ENCODE measurements at regions not wholly inside any gene's neighbourhood (a gene's known extent, or its start where the extent isn't known, plus 50 kb on each side); places are given as distances from the start of the nearest gene placed in this dataset.
"Not testable (repeated sequence)": the region's sequence is repeated elsewhere in the genome, so short reads cannot be mapped to it uniquely, and the experiment has no call there.

DNA sequence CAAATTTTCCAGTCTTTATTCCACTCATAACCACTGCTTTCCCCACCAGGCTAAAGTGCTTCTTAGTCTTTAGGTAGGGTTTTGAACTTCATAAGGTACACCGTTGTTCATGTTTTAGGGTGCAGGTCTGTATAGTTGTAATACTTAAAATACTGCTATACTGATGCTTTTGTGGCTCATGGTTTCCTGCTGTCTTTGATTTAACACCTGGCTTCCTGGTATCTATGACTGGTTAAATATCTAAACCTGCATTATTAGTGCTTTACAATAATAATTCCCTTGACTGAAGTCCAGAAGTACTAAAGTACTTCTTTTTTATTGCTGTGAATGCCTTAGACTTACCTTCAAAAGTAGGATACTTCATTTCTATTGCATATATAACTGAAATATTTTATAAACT, 384.7 kb downstream of the SRGAP2C start:
- DNase-seq, result no peak

DNA sequence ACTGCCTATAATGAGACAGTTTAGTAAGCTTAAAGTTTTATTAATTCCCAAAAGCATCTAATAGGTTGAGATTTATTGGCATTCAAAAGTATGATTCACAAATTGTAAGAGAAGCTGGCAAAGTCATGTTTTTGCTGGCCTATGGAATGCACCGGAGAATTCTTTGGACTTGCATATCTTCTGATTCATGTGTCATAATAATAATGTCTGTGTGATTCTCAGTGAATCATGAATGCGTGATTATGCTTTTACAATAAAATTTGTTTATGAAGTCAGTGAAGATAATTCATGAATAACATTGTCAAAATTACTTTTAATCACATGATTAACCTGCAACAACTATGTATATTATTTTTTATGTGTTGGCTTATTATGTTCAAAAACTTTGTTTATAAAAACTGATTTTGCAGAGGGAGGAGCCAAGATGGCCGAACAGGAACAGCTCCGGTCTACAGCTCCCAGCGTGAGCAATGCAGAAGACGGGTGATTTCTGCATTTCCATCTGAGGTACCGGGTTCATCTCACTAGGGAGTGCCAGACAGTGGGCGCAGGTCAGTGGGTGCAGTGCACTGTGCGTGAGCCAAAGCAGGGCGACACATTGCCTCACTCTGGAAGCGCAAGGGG, 389.2 kb downstream of the SRGAP2C start:
- not testable (repeated sequence) for DNase-seq

DNA sequence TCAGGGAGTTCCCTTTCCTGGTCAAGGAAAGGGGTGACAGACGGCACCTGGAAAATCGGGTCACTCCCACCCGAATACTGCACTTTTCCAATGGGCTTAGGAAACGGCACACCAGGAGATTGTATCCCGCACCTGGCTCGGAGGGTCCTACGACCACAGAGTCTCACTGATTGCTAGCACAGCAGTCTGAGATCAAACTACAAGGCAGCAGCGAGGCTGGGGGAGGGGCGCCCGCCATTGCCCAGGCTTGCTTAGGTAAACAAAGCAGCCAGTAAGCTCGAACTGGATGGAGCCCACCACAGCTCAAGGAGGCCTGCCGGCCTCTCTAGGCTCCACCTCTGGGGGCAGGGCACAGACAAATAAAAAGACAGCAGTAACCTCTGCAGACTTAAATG, 389.7 kb downstream of the SRGAP2C start:
- DNase-seq, result not testable (repeated sequence)

DNA sequence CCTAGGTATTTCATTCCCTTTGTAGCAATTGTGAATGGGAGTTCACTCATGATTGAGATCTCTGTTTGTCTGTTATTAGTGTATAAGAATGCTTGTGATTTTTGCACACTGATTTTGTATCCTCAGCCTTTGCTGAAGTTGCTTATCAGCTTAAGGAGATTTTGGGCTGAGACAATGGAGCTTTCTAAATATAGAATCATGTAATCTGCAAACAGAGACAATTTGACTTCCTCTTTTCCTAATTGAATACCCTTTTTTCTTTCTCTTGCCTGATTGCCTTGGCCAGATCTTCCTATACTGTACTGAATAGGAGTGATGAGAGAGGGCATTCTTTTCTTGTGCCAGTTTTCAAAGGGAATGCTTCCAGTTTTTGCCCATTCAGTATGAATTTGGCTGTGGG, 398.1 kb downstream of the SRGAP2C start:
- DNase-seq, result not testable (repeated sequence)

DNA sequence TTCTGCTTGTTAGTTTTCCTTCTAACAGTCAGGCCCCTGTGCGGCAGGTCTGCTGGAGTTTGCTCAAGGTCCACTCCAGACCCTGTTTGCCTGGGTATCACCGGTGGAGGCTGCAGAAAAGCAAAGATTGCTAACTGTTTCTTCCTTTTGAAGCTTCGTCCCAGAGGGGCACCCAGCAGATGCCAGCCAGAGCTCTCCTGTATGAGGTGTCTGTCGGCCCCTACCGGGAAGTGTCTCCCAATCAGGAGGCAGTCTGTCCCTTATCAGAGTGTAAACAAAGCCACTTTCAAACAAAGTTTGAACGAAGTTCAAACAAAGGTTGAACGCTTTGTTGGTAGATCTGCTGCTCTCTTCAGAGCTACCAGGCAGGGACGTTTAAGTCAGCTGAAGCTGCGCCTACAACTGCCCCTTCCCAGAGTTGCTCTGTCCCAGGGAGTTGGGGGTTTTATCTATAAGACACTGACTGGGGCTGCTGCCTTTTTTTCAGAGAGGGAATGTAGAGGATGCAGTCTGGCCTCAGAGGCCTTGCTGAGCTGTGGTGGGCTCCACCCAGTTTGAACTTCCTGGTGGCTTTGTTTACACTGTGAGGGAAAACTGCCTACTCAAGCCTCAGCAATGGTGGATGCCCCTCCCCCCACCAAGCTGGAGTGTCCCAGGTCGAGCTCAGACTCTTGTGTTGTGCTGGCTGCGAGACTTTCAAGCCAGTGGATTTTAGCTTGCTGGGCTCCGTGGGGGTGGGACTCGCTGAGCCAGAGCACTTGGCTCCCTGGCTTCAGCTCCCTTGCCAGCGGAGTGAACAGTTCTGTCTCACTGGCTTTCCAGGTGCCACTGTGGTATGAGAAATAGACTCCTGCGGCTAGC, 401.8 kb downstream of the SRGAP2C start:
- DNase-seq, result no peak

DNA sequence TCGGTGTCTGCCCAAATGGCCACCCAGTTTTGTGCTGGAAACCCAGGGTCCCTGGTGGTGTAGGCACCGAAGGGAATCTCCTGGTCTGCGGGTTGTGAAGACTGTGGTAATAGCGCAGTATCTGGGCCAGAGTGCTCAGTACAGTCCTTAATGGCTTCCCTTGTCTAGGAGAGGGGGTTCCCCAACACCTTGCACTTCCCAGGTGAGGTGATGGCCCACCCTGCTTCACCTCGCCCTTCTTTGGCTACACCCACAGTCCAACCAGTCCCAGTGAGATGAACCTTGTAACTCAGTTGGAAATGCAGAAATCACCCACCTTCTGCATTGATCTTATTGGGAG, 402.4 kb downstream of the SRGAP2C start:
- no peak for DNase-seq

DNA sequence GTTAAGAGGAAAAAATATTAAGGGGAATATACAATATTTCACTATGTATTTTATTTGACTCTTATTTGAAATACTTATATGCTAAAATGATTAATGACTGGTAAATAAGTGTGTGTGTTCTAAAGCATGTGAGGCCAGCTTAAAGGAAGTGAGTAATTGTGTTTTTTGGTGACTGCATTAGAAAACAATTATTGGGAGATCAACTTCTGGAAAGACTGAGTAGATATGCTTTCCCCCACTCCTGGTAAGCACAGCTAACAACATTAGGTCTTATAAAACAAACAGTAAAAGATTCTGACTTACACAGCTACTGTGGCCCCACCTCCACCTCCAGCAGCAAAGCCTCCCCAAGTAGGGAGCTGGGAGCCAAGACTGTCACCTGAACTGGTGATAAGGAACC, 403.0 kb downstream of the SRGAP2C start:
- no peak for DNase-seq

DNA sequence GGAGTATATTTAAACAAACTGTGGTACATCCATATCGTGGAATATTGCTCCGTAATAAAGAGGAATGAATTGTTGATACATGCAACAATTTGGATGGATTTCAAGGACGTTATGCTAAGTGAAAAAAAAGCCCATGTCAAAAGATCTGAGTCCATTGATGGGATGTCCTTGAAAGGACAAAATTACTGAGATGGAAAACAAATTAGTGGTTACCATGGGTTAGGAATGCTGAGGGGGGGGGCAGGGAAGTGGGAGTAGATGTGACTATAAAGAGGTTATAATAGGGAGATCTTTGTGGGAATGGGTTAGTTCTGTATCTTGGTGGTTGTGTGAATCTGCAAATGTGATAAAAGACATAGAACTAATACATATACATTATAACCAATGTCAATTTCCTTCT, 409.3 kb downstream of the SRGAP2C start:
- no peak for DNase-seq

DNA sequence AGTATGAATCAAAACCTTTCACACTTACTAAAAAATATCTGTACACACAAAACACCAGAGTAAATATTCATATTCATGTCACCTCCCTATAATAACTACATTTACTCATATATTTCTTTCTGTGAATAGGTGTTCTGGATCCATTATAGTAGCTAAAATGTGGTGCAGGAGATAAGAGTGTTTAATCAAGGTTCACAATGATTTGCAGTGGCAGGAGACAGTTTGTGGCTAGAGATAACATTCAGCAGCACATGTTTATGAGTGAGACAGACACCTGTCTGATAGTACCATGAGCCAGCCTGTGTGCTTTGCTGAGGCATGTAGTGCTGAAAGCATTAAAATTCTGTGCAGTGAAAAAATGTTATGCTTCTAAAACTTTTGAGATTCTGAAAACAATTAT, 410.3 kb downstream of the SRGAP2C start:
- no peak for DNase-seq

DNA sequence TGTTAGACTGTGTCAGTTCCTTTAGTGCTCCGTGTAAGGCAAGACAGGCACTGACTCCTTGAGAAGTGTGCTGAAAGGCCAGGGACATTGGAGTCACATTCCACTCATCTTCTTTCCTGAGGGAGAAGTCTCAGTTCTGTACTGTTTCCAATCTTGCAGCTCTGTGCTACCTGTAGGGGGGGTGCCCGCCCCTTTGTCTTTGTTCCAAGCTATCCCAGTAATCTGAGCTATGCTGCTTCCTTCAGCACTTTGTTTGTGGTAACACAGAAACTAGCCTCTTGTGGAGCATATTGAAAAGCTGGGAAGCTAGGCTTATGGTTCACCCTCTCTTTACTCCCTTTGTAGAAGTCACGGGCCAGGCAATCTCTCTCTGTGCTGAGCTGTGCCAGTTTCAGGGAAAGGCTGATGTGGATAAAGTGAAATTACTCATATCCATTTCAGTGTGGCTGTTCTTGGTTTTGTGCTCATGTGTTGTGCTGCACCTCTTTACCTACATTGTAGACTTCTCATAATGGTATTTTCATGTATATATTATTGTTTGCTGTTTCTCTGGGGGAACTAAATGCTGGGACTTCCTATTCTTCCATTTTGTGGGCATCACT, 420.2 kb downstream of the SRGAP2C start:
- not testable (repeated sequence) for DNase-seq

DNA sequence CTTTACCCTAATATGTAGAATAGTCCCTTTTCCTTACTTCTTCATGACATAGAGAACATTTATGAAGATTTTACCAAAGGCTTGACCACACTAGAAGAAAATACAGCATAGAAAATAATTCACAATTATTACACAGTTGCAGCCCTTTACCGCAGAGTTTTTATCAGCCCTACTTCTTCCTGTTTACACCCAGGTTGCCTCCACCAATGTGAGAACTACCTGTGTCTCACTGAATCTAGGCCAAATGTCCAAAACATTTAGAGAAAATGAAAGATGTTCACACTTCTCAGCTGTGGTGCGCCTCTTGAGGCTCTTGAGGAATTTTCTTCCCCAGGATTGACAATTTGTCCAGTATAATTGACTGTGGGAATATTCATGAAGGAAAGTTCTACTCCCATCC, 422.7 kb downstream of the SRGAP2C start:
- not testable (repeated sequence) for DNase-seq
